Loucy (cell line): ENCODE measurements at regions not wholly inside any gene's neighbourhood (a gene's known extent, or its start where the extent isn't known, plus 50 kb on each side); places are given as distances from the start of the nearest gene placed in this dataset.
A peak's percentile ranks its signal among the peaks of the same experiment; 100 is the strongest.

Experiments used
- H2AFZ ChIP-seq: fragments of 200-600 bp; sonication (generic); 2 replicates; pipeline ENCODE4 v1.6.0; 2016; ENCODE audit warnings: antibody characterized with exemption, mild to moderate bottlenecking, low read length, moderate library complexity
- H3F3A ChIP-seq: fragments of 200-600 bp; 2 replicates; pipeline ENCODE4 v1.6.0; 2016; ENCODE audit warnings: antibody characterized with exemption, low read depth, mild to moderate bottlenecking
- H3K27me3 ChIP-seq: fragments of 200-600 bp; sonication (generic); 2 replicates; pipeline ENCODE4 v1.6.1; 2014; ENCODE audit warnings: low read length, mild to moderate bottlenecking; ENCODE audit not compliant: insufficient read depth, poor library complexity, severe bottlenecking
- H3K36me3 ChIP-seq: fragments of 200-600 bp; sonication (generic); 2 replicates; pipeline ENCODE4 v1.6.1; 2016; ENCODE audit warnings: low read length; ENCODE audit not compliant: insufficient read depth
- H3K4me1 ChIP-seq: fragments of 200-600 bp; sonication (generic); 2 replicates; pipeline ENCODE4 v1.5.1; 2014; ENCODE audit warnings: low read length, mild to moderate bottlenecking; ENCODE audit not compliant: insufficient read depth, poor library complexity, severe bottlenecking
- H3K4me2 ChIP-seq: fragments of 200-600 bp; sonication (generic); 2 replicates; pipeline ENCODE4 v1.6.0; 2014; ENCODE audit warnings: antibody characterized with exemption, low read length, low read depth, mild to moderate bottlenecking; ENCODE audit not compliant: poor library complexity, severe bottlenecking
- H3K4me3 ChIP-seq: fragments of 200-600 bp; sonication (generic); 2 replicates; pipeline ENCODE4 v1.5.1; 2014; ENCODE audit warnings: low read length, mild to moderate bottlenecking, mixed read lengths; ENCODE audit not compliant: poor library complexity, severe bottlenecking
- H3K79me2 ChIP-seq: fragments of 200-600 bp; sonication (generic); 2 replicates; pipeline ENCODE4 v1.6.1; 2014; ENCODE audit warnings: low read length; ENCODE audit not compliant: insufficient read depth
- H3K9ac ChIP-seq: fragments of 200-600 bp; sonication (generic); 2 replicates; pipeline ENCODE4 v1.6.0; 2014; ENCODE audit warnings: mild to moderate bottlenecking, low read depth, low read length, moderate library complexity; ENCODE audit not compliant: poor library complexity, severe bottlenecking
- H3K9me2 ChIP-seq: fragments of 200-600 bp; sonication (generic); replicated peaks from 2 replicates; pipeline ENCODE4 v1.6.1; 2016; ENCODE audit warnings: low read depth, low read length, mixed read lengths
- H3K9me3 ChIP-seq: fragments of 200-600 bp; sonication (generic); 2 replicates; pipeline ENCODE4 v1.6.1; 2014; ENCODE audit warnings: mild to moderate bottlenecking, antibody characterized with exemption, low read length, low read depth; ENCODE audit not compliant: insufficient read depth
- H4K20me1 ChIP-seq: fragments of 200-600 bp; sonication (generic); 2 replicates; pipeline ENCODE4 v1.6.0; 2014; ENCODE audit warnings: antibody characterized with exemption, low read length, mild to moderate bottlenecking; ENCODE audit not compliant: insufficient read depth, poor library complexity, severe bottlenecking
- CTCF ChIP-seq: fragments of 200-600 bp; sonication (generic); conservative IDR thresholded peaks from 2 replicates; pipeline ENCODE4 v1.5.1; 2014; ENCODE audit warnings: mild to moderate bottlenecking, antibody characterized with exemption, low read length
- EZH2phosphoT487 ChIP-seq: fragments of 200-600 bp; IDR thresholded peaks from 2 replicates; pipeline ENCODE4 v1.6.1; 2018; ENCODE audit warnings: antibody characterized with exemption, mild to moderate bottlenecking, moderate library complexity, borderline replicate concordance

GRCh38 chr11:91047882-91048281 is 825.0 kb upstream of the CHORDC1 start:
- Histone ChIP-seq H4K20me1 (no peaks in the 10 kb centered on the region), H3K9me2 (no peaks in the 10 kb centered on the region), H2AFZ (no peak overlapping the region), H3K4me1 (no peaks in the 10 kb centered on the region), H3K9me3 (no peaks in the 10 kb centered on the region), H3F3A (no peaks in the 10 kb centered on the region), H3K9ac (no peak overlapping the region), H3K79me2 (no peaks in the 10 kb centered on the region), H3K4me3 (no peak overlapping the region), H3K36me3 (no peaks in the 10 kb centered on the region), H3K4me2 (no peak overlapping the region), H3K27me3 (no peaks in the 10 kb centered on the region)
- TF ChIP-seq CTCF (no peak), EZH2phosphoT487 (no peak)

DNA sequence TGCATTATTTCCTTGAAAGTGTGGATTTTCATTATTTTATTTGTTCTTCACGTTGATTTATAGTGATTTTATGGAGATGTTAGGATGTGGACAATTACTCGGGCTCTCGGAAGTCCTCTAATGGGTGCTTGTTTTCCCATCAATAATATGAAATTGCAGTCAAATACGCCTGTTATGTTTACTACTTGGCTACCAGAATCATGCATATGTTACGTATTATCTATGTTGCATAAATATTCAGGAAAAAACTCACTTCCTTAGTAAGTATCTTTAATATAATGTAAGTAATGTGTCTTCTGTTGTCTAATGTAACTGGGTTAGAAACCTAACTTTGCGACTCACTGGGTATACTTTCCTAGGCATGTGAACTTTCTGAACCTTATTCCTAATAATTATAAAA is 823.4 kb upstream of the CHORDC1 start:
- no peaks in the 10 kb centered on the region for H3K9me2 ChIP-seq
- H4K20me1 ChIP-seq: no peaks in the 10 kb centered on the region
- no peaks in the 10 kb centered on the region for H3K36me3 ChIP-seq
- no peak overlapping the region for H3K4me2 ChIP-seq
- H3K27me3 ChIP-seq: no peaks in the 10 kb centered on the region
- no peak for TF ChIP-seq CTCF
- no peak for TF ChIP-seq EZH2phosphoT487
- no peak overlapping the region for H3K4me3 ChIP-seq
- H3K4me1 ChIP-seq: no peaks in the 10 kb centered on the region
- no peaks in the 10 kb centered on the region for H3K79me2 ChIP-seq
- H3F3A ChIP-seq: no peaks in the 10 kb centered on the region
- H3K9me3 ChIP-seq: no peaks in the 10 kb centered on the region
- H2AFZ ChIP-seq: no peak overlapping the region
- H3K9ac ChIP-seq: no peak overlapping the region

- TF ChIP-seq EZH2phosphoT487 (no peak), CTCF (peak; percentile 20)
- no peak overlapping the region for H3K4me3 ChIP-seq
- H3K9ac ChIP-seq: no peak overlapping the region
- no peak overlapping the region for H3K4me2 ChIP-seq
- no peaks in the 10 kb centered on the region for H4K20me1 ChIP-seq
- H3K9me3 ChIP-seq: no peaks in the 10 kb centered on the region
- no peaks in the 10 kb centered on the region for H3K9me2 ChIP-seq
- H3K27me3 ChIP-seq: no peaks in the 10 kb centered on the region
- no peaks in the 10 kb centered on the region for H3F3A ChIP-seq
- H3K4me1 ChIP-seq: no peaks in the 10 kb centered on the region
- H2AFZ ChIP-seq: no peak overlapping the region
- no peaks in the 10 kb centered on the region for H3K79me2 ChIP-seq
- H3K36me3 ChIP-seq: no peaks in the 10 kb centered on the region
Observed at GRCh38 chr11:91041626-91042025, 818.8 kb upstream of the CHORDC1 start.
